GM18870 (cell line): ENCODE measurements at regions not wholly inside any gene's neighbourhood (a gene's known extent, or its start where the extent isn't known, plus 50 kb on each side); places are given as distances from the start of the nearest gene placed in this dataset.

Experiments
- ATAC-seq: cut with Tn5 transposase; IDR thresholded peaks from one replicate; pipeline ENCODE4 v1.9.1; 2021; ENCODE audit warnings: moderate library complexity; ENCODE audit not compliant: unreplicated experiment

- ATAC-seq, result no peak
Observed at GRCh38 chr6:145175470-145175869, 559.9 kb downstream of the EPM2A start.

DNA sequence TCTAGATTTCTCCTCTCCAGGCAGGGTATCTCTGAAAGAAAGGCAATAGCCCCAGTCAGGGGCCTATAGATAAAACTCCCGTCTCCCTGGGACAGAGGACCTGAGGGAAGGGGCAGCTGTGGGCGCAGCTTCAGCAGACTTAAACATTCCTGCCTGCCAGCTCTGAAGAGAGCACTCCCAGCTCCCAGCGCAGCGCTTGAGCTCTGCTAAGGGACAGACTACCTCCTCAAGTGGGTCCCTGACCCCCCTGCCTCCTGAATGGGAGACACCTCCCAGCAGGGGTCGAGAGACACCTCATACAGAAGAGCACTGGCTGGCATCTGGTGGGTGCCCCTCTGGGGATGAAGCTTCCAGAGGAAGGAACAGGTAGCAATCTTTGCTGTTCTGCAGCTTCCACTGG lies 556.9 kb downstream of the EPM2A start:
- ATAC-seq, result no peak

DNA sequence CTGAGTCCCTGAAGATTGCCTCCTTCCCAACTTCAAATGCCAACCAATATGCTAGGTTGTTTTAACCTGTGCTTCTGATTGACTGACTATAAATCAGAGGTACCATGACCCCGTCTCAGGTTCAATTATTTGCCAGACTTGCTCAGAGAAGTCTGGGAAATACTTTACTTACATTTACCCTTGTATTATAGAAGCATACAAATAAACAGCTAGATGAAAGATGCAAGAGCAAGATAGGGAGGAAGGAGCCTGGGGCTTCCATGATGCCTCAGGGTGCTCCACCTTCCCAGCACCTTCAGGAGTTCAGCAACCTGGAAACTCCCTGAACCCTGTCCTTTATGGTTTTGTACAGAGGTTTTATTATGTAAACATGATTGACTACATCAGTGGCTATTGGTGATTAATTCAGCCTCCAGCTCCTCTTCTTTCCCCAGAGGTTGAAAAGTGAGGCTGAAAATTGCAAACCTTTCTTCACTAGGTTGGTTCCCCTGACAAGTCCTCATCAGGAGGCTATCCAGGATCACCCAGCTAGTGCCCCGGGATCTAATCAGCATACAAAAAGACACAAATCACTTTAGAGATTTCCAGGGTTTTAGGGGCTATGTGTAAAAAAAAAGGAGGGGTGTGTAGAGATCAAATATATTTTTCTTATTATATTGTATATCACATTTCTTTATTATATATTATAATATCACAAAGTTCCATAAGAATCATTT lies 547.7 kb downstream of the EPM2A start:
- no peak for ATAC-seq

DNA sequence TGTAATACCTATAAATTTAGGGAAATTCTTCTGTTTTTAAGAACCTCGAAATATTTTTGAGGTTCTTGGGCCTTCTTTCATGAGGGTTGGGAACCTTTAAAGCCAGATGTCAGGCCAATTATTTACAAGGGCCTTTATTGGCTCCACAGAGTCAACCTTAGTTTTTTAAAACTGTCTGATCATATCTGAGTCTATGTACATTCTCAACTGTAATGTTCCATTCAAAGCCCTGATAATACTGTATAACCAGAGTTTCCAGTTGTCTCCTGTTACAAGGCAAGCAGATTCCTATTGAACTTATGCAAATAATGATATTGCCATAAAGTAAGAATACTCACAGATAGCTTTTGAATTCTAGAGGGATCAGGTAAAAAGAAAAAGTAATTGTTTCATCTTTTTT lies 545.5 kb downstream of the EPM2A start:
- no peak for ATAC-seq

DNA sequence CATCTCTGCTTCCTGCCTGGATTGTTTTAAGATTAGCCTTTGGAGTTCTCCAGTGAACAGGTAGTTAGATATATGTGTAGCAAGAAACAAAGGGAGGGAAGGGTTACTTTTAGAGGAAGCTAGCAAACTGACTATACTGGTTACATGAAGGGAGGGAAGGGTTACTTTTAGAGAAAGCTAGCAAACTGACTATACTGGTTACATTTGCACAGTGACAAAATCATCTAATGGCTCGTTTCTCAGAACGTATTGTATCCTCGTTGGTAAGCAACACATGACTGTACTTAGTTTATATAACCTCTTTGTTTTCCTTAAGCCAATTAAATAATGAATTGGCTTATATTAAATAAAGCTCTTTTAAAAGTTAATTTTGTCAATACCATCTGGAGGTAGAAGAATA lies 540.9 kb downstream of the EPM2A start:
- no peak for ATAC-seq

DNA sequence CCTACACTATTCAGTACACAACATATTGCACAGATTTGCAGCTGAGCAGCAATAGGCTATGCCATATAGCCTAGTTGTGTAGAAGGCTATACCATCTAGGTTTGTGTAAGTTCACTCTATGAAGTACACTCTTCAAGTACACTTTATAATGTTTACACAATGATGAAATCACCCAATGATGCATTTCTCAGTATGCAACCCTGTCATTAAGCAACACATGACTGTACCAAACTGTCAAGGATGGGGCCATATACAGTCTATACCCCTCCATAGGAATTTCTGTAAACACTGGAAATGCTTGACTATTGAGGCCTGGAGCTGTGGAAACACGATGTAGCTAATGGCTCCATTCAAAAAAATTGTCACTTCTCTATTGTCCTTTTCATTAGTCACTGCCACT lies 535.4 kb downstream of the EPM2A start:
- no peak for ATAC-seq

- no peak for ATAC-seq
Observed at GRCh38 chr6:145204301-145204700, 531.0 kb downstream of the EPM2A start.

- ATAC-seq, result no peak
Observed at GRCh38 chr6:145206247-145206907, 528.9 kb downstream of the EPM2A start.

DNA sequence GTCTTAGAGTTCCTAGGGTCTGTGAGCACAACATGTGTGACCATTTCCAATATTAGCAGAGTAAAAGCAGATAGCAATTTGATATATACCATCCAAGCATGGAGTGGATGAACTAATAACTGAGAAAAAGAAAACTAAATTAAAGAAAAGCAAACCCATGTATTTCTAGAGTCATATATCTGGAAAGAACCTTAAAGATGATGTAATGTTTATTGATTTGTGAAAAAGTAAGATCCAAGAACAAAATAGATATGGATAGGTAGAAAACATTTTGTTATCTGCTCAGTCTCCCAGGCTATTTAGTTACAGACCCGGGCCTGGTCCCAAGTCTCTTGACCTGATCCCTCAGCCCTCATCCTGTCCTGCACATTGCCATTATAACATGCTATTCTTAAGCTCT lies 526.8 kb downstream of the EPM2A start:
- no peak for ATAC-seq

- ATAC-seq, result no peak
Observed at GRCh38 chr6:145209272-145209671, 526.0 kb downstream of the EPM2A start.

GRCh38 chr6:145212813-145213212 lies 522.5 kb downstream of the EPM2A start:
- peak; percentile 9 for ATAC-seq

GRCh38 chr6:145213614-145214013 lies 521.7 kb downstream of the EPM2A start:
- peak; percentile 91 for ATAC-seq

GRCh38 chr6:145214570-145214969 lies 520.8 kb downstream of the EPM2A start:
- no peak for ATAC-seq

DNA sequence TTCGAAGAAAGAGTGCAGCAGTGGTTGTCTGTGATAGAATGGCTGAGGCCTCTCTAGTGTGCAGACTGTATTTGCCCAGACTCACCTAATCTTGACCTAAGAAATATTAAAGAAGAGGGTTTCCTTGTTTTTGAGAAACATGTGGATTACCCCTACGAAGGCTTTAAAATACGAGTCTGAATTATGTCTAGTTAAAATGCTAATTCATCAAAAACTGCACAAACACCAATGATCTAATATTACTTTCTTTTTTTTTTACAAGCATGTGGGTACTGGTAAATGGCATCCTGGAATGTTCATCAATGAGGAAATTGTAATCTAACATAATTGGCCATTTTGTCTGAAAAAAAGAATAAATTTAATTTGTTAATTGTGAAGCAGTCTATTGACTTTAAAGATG lies 510.9 kb downstream of the EPM2A start:
- no peak for ATAC-seq

GRCh38 chr6:145225500-145225899 lies 509.8 kb downstream of the EPM2A start:
- no peak for ATAC-seq

DNA sequence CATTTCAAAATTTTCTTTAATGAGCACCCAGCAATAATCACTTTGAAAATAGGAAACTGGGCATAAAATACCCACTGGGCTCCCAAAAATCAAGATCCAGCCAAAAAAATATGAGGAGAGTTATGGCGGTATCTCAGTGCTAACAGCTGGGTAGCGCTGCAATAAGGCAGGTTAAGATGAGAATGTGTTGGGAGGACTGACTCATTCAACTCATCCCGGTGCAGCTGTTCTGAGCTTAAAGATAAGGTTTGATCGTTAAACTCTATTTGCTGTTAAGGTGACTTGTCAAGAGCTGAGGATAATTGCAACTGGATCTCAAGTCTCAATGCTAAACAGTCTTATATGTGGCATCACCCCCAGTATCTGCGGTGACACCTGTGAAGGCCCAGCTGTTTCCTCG lies 507.7 kb downstream of the EPM2A start:
- no peak for ATAC-seq

GRCh38 chr6:145228962-145229582 lies 506.2 kb downstream of the EPM2A start:
- no peak for ATAC-seq

DNA sequence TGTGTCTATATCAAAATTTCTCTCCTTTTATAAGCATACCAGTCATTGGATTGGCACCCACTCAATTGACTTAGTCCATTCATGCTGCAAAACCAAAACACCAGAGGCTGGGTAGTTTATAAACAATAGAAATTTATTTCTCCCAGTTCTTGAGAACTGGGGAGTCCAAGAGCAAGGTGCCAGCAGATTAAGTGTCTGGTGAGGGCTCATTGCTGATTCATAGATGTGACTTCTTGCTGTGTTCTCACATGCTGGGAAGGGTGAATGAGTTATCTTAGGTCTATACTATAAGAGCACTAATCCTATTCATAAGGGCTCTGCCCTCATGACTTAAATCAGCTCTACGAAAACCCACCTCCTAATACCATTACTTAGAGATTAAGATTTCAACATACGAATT lies 501.4 kb downstream of the EPM2A start:
- ATAC-seq, result no peak

DNA sequence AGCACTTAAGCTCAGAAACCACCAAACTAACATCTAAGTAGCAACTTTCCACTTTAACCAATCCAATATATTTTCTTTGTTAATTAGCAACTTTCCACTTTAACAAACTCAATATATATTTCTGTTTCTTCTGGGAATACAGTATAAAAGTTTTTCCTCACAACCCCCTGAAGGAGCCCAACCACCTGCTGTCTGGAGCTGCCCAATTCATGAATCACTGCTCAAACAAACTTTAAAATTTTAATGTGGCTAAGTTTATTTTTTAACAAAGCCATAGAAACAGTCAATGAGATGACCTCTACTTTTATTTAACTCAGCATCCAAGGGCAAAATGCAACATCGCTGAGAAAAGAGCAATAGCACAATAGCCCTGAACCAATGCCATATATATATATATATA lies 500.1 kb downstream of the EPM2A start:
- ATAC-seq, result no peak

GRCh38 chr6:145238787-145239186 lies 496.5 kb downstream of the EPM2A start:
- ATAC-seq, result no peak

- ATAC-seq, result no peak
Observed at GRCh38 chr6:145241039-145241438, 494.3 kb downstream of the EPM2A start.

GRCh38 chr6:145241721-145242120 lies 493.6 kb downstream of the EPM2A start:
- ATAC-seq, result no peak
